OCI-LY7 (cell line): ENCODE measurements at regions not wholly inside any gene's neighbourhood (a gene's known extent, or its start where the extent isn't known, plus 50 kb on each side); places are given as distances from the start of the nearest gene placed in this dataset.

Experiments
- BruUV-seq: library from RNA; stranded (reverse); fragments of 400-500 nt; replicated peaks from 2 replicates; lab custom pipeline; 2021; lab: Mats Ljungman, UMichigan
- CTCF ChIA-PET: fragments of 300-600 bp; sonication (Branson Sonifier 250); formaldehyde crosslinking; loops from one replicate; lab custom pipeline; 2022; ENCODE audit warnings: antibody characterized with exemption; ENCODE audit not compliant: unreplicated experiment; lab: Charles Lee
- POLR2A ChIA-PET: fragments of 300-600 bp; sonication (Branson Sonifier 250); formaldehyde crosslinking; loops from one replicate; lab custom pipeline; 2022; ENCODE audit warnings: antibody characterized with exemption; lab: Charles Lee
- DNase-seq: peaks from one replicate; pipeline ENCODE4 v3.0.0-alpha.2; 2015; ENCODE audit warnings: low spot score
- H2AFZ ChIP-seq: fragments of 200-600 bp; sonication (generic), shearing (Covaris generic); 2 replicates; pipeline ENCODE4 v1.6.1; 2014; ENCODE audit warnings: mild to moderate bottlenecking, antibody characterized with exemption, low read length, moderate library complexity
- H3K27ac ChIP-seq: fragments of 200-600 bp; sonication (generic); 2 replicates; pipeline ENCODE4 v1.5.1; 2014; ENCODE audit warnings: mixed run types, low read depth, mild to moderate bottlenecking, moderate library complexity, low read length, inconsistent platforms; ENCODE audit not compliant: poor library complexity, severe bottlenecking
- H3K36me3 ChIP-seq: fragments of 200-600 bp; sonication (generic); 2 replicates; pipeline ENCODE4 v1.6.1; 2014; ENCODE audit warnings: mild to moderate bottlenecking, antibody characterized with exemption, low read length, moderate library complexity, mixed read lengths; ENCODE audit not compliant: insufficient read depth
- H3K4me1 ChIP-seq: fragments of 200-600 bp; sonication (generic); 2 replicates; pipeline ENCODE4 v1.5.1; 2014; ENCODE audit warnings: mild to moderate bottlenecking, low read length; ENCODE audit not compliant: insufficient read depth, poor library complexity, severe bottlenecking
- H3K4me2 ChIP-seq: fragments of 200-600 bp; sonication (generic); 2 replicates; pipeline ENCODE4 v1.6.1; 2014; ENCODE audit warnings: mild to moderate bottlenecking, low read length
- H3K4me3 ChIP-seq: fragments of 200-600 bp; sonication (generic); 2 replicates; pipeline ENCODE4 v1.5.1; 2014; ENCODE audit warnings: mild to moderate bottlenecking, low read depth, low read length; ENCODE audit not compliant: poor library complexity, severe bottlenecking
- H3K79me2 ChIP-seq: fragments of 200-600 bp; sonication (generic); 2 replicates; pipeline ENCODE4 v1.6.1; 2016; ENCODE audit warnings: low read depth, mild to moderate bottlenecking, low read length, moderate library complexity, mixed read lengths; ENCODE audit not compliant: insufficient read depth
- H3K9me2 ChIP-seq: fragments of 200-600 bp; sonication (generic); 2 replicates; pipeline ENCODE4 v1.6.1; 2016; ENCODE audit warnings: mild to moderate bottlenecking, low read length, mixed read lengths; ENCODE audit not compliant: insufficient read depth
- H3K9me3 ChIP-seq: fragments of 200-600 bp; sonication (generic); 2 replicates; pipeline ENCODE4 v1.6.1; 2014; ENCODE audit warnings: mild to moderate bottlenecking, mixed run types, low read length, mixed read lengths
- H4K20me1 ChIP-seq: fragments of 200-600 bp; sonication (generic); 2 replicates; pipeline ENCODE4 v1.6.1; 2014; ENCODE audit warnings: mild to moderate bottlenecking, antibody characterized with exemption, low read length, moderate library complexity, mixed read lengths; ENCODE audit not compliant: insufficient read depth
- EZH2phosphoT487 ChIP-seq: fragments of 200-600 bp; sonication (generic); IDR thresholded peaks from 2 replicates; pipeline ENCODE4 v1.6.1; 2018; ENCODE audit warnings: low read depth, borderline replicate concordance, mild to moderate bottlenecking, mixed run types, antibody characterized with exemption, low read length, moderate library complexity, mixed read lengths
- intact Hi-C: fragments of 100-400 bp; cut with micrococcal nuclease; formaldehyde crosslinking; loops from one replicate; pipeline ENCODE4 v1.10.0; 2022; ENCODE audit not compliant: unreplicated experiment
- TF ChIP-seq, protein P1 (sequence below): fragments of 200-600 bp; sonication (generic); conservative IDR thresholded peaks from 2 replicates; pipeline ENCODE4 v1.5.1; 2014; ENCODE audit warnings: mild to moderate bottlenecking, antibody characterized with exemption, low read length, moderate library complexity, mixed read lengths

DNA sequence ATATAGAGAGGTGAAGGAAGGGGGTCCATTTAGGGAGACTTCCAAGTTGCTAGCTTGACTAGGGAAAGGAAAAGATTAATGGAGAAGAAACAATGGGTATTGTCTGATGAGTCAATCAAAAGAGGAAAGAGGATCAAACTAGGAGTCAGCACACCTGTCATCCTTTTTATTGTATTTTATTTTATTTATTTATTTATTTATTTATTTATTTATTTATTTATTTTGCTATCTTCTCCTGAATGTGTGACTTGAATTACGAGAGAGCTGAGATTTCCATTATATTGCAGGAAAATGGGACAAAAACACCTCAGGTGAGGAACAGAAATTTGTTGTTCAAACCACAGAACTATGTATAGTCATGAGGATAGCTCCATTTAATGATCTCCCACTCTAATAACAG is 58.9 kb downstream of the NUDT11 start:
- no peak overlapping the region for H3K4me3 ChIP-seq
- no peak overlapping the region for H3K4me2 ChIP-seq
- no peak for TF ChIP-seq EZH2phosphoT487
- TF ChIP-seq, protein P1, sequence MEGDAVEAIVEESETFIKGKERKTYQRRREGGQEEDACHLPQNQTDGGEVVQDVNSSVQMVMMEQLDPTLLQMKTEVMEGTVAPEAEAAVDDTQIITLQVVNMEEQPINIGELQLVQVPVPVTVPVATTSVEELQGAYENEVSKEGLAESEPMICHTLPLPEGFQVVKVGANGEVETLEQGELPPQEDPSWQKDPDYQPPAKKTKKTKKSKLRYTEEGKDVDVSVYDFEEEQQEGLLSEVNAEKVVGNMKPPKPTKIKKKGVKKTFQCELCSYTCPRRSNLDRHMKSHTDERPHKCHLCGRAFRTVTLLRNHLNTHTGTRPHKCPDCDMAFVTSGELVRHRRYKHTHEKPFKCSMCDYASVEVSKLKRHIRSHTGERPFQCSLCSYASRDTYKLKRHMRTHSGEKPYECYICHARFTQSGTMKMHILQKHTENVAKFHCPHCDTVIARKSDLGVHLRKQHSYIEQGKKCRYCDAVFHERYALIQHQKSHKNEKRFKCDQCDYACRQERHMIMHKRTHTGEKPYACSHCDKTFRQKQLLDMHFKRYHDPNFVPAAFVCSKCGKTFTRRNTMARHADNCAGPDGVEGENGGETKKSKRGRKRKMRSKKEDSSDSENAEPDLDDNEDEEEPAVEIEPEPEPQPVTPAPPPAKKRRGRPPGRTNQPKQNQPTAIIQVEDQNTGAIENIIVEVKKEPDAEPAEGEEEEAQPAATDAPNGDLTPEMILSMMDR: no peak
- no TSS peak for BruUV-seq
- no peaks in the 10 kb centered on the region for H3K36me3 ChIP-seq
- H4K20me1 ChIP-seq: no peaks in the 10 kb centered on the region
- DNase-seq: no peak
- H2AFZ ChIP-seq: no peak overlapping the region
- intact Hi-C loops: no loop called here
- H3K79me2 ChIP-seq: no peaks in the 10 kb centered on the region
- ChIA-PET CTCF (no interaction called here), POLR2A (no interaction called here)
- H3K4me1 ChIP-seq: no peaks in the 10 kb centered on the region
- no peaks in the 10 kb centered on the region for H3K9me2 ChIP-seq
- no peak overlapping the region for H3K27ac ChIP-seq
- H3K9me3 ChIP-seq: no peaks in the 10 kb centered on the region

DNA sequence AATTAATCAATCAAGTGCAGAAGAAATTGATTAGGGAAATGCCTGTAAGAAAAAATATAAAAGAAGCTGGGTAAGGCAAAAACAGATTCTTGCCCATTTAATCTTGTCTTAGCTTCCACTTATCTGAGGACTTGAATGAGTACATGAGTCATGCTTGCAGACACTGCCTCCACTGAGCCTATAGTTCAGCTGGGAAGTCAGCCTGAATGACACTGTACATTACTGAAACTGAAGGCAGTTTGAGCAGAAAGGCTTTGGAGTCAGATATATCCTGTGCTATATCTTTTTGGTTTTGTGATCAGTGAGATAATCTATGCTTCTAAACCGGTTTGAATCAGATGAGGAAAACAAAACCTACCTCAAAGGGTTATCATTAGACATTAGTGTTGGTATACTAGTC is 61.3 kb downstream of the NUDT11 start:
- H4K20me1 ChIP-seq: no peaks in the 10 kb centered on the region
- TF ChIP-seq EZH2phosphoT487: no peak
- TF ChIP-seq, protein P1: no peak
- no peaks in the 10 kb centered on the region for H3K9me2 ChIP-seq
- no peak overlapping the region for H3K27ac ChIP-seq
- H3K79me2 ChIP-seq: no peaks in the 10 kb centered on the region
- H3K4me3 ChIP-seq: no peak overlapping the region
- H3K9me3 ChIP-seq: no peaks in the 10 kb centered on the region
- ChIA-PET POLR2A (no interaction called here), CTCF (interaction anchor here (0.6 kb wide), 1 partner anchor 39 kb away, joined by 3 read pairs; no protein-coding TSS in a partner anchor)
- intact Hi-C loops: no loop called here
- no TSS peak for BruUV-seq
- no peak overlapping the region for H2AFZ ChIP-seq
- no peak for DNase-seq
- H3K4me1 ChIP-seq: no peaks in the 10 kb centered on the region
- H3K4me2 ChIP-seq: no peak overlapping the region
- no peaks in the 10 kb centered on the region for H3K36me3 ChIP-seq

- TF ChIP-seq, protein P1: no peak
- no peak for TF ChIP-seq EZH2phosphoT487
- CTCF ChIA-PET: no interaction called here
Measured at GRCh38 chrX:51421972-51422597, 74.3 kb downstream of the NUDT11 start.

More at GRCh38 chrX:51421972-51422597, 74.3 kb downstream of the NUDT11 start:
- H3K36me3 ChIP-seq: no peaks in the 10 kb centered on the region
- H3K9me2 ChIP-seq: no peaks in the 10 kb centered on the region
- H3K4me2 ChIP-seq: peak overlapping the region; percentile 24; the same call in 1 of the 2 replicates
- H3K27ac ChIP-seq: no peak overlapping the region
- DNase-seq: no peak
- no peaks in the 10 kb centered on the region for H3K79me2 ChIP-seq
- H3K4me3 ChIP-seq: no peak overlapping the region
- no peaks in the 10 kb centered on the region for H3K9me3 ChIP-seq
- H4K20me1 ChIP-seq: no peaks in the 10 kb centered on the region
- peaks cover 39% of the 10 kb centered on the region for H3K4me1 ChIP-seq
- no peak overlapping the region for H2AFZ ChIP-seq
- no TSS peak for BruUV-seq
- POLR2A ChIA-PET: no interaction called here
- intact Hi-C loops: loop anchor here (2.0 to 10.0 kb wide), 2 partner anchors 27 to 277 kb away; no protein-coding TSS in a partner anchor
